Fibroblast of skin of scalp (primary cell): ENCODE measurements at regions not wholly inside any gene's neighbourhood (a gene's known extent, or its start where the extent isn't known, plus 50 kb on each side); places are given as distances from the start of the nearest gene placed in this dataset.
"Not testable (repeated sequence)": the region's sequence is repeated elsewhere in the genome, so short reads cannot be mapped to it uniquely, and the experiment has no call there.

Experiments used
- DNase-seq: peaks from one replicate; pipeline ENCODE4 v3.0.0-alpha.2; 2013

DNA sequence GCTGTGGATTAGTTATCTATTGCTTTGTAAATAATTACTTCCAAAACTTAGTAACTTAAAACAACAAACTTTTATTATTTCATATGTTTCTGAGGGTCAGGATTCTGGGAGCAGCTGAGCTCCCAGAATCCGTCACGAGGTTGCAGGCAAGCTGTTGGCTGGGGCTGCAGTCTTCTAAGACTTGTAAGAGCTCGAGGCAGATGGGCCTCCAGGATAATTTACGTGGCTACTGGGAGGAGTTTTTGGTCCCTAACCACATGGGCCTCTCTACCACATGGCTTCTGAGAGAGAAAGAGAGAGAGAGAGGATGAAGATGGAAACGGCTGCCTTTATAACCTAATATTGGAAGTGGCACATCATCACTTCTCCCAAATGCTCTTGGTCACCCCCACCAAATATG, 64.9 kb upstream of the SULF2 start:
- DNase-seq: no peak

DNA sequence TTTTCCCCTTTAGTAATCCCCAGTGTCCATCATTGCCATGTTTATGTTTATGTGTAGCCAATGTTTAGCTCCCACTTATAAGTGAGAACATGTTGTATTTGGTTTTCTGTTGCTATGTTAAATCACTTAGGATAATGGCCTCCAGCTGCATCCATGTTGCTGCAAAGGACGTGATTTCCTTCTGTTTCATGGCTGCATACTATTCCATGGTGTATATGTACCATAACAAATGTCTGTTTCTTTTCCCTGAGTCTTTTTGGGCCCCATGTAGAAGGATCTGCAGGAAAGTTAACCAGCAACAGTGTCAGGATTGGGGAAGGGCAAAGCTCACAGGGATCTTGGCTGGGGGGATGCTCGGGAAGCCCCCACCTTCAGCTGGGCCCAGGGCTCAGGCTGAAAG, 64.3 kb upstream of the SULF2 start:
- DNase-seq: no peak

DNA sequence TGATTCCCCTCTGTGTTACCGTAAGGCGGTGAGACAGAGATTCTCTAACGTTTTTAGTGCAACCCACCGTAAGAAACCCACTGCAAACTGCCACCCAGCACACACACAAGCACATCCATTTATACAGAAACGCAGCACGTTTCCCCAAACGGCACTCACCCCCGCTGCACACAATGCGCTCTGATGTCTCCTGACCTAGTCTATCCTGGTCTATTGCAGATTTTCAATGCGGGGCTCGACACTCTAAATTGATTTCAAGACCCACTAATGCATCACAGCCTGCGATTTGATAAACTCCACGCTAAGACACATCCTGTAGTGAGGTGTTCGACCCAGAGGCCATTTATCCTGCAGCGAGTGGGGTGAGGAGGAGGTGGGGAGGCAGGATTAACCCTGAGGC, 63.7 kb upstream of the SULF2 start:
- DNase-seq: no peak

DNA sequence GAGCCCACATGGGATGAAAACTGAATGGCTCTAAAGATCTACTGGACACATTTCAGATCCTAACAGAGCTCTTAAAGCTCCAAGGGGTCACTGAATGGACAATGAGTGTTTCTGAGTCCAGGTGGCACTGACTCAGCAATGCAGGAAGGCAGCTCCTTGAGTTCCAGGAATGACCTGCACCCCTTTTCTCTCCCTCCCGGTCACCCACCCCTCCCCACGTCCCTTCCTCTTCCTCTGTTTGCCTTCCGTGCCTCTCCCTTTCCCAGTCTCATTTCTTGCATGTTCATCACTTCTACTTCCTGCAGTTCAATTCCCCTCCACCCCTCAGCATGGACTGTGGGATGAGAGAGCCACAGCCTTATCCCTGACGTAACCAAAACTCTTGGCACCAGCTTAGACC, 63.3 kb upstream of the SULF2 start:
- DNase-seq: not testable (repeated sequence)

DNA sequence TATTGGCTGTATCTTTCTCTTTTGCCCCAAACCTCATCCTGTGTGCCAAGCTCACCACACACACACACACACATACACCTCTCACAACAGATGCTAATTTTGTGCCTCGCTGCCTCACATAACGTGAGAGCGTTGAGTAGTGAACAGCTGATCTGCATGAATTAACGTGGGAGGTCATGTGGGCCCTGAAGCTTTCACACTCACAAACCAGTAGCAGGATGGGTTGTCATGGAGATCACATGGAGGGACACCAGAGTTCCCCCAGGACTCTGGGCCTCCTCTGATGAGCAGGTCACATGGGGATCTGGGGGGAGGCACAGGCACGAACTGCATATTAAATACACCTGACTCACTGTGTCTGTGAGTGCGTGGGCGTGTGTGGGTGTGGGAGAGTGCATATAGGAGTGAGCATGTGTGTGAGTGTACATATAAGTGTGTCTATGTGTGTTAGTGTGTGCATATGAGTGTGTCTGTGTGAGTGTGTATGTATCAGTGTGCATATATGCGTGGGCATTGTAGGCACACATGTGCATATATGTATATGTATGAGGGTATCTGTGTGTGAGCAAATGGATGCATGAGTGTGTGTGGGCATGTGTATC, 62.7 kb upstream of the SULF2 start:
- no peak for DNase-seq

DNA sequence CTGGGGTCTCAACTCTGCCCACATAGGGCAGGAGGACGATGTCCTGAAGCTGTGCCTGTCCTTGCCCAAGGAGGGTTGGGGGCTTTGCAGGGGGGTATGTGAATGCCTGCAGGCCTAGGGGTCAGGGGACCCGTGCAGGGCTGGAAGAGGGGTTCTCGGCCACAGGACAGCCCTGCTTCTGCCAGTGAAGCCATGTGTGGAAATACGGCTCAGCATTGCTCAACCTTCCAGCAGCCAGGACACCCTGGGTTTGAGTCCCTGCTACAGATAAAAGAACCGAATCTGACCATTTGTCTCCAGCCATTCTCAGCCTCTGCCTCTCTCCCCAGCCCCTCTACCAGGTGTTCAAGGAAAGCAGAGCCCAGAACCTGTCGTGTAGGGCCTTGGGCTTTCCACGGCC, 61.9 kb upstream of the SULF2 start:
- not testable (repeated sequence) for DNase-seq

DNA sequence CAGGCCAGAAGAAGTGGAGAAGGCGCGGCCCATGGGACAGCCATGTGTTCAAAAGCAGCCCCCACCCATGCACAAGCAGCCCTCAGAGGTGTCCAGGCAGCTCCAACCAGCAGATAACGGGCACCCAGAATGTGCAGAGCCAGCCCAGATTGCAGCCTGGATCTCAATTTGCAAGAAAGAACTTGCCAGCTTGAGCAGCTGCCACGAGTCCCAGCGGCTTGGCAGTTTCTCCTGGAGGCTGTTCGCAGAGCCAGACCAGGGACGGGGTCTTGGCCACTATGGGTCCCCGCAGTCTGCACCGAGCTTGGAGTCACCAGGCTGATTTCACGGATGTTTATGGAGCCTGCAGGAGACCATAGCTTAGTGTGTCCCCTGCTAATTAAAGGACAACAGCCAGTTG, 61.4 kb upstream of the SULF2 start:
- DNase-seq: not testable (repeated sequence)

DNA sequence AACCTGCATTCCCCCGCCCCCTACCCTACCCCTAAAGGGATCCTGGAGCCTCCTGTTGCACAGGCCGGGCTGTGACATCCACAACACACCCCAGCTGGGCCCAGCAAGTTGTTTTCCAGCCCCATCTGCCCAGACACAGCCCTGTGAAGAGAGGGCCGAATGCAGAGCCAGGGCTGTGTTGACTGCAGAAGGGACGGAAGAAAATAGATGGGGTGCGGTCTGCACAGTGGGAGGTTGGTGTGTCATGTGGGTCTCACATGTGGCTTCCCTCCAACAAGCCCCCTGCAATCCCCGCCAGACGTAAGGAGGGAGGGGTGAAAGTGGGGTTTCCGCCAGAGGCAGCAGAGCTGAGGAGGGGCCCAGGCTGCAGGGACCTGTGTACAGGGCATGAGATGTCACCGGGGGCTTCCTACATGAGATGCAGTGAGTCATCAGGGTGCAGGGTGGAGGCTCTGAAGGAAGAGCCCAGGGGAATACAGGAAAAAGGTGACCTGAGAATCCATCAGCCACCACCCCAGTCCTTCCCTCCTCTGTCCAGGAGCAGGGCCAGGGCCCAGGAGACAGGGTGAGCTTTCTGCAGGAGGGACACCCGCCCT, 60.2 kb upstream of the SULF2 start:
- not testable (repeated sequence) for DNase-seq

DNA sequence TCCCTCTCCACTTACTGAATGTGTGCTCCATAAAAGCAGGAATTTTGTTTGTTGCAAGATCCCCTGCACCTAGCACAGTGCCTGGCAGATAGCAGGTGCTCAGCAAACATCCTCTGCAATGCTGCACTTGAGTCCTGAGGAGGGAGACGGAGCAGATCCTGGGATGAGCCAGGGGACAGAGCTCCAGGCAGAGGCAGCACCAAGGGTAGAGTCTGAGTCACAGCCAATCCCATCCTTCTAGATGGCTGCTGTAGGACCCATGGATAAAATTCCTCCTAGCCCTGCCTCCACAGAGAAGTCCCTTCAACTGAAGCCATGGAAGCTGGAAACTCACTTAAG, 59.3 kb upstream of the SULF2 start:
- not testable (repeated sequence) for DNase-seq

DNA sequence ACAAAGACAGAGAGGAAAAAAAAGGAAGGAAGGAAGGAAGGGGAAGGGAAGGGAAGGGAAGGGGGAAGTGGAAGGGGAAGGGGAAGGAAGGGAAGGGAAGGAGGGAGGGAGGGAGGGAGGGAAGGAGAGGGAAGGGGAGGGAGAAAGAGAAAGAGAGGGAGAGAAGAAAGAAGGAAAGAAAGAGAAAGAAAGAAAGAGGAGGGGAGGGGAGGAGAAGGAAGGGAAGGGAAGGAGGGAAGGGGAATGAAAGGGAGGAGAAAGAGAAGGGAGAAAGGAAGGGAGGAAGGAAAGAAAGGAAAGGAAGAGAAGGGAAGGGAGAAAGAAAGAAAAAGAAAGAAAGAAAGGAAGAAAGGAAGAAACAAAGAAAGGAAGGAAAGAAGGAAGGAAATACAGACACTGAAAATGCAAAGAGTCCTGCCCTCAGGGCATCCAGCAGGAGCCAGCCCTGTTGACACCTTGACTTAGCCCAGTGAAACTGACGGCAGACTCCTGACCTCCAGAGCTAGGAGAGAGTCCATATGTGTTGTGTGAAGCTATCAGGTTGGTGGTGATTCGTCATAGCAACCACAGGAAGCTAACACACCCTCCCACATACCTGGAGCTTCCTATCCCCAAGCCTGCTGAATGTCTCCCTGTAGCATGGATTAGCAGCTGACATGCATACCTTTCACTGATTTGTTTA, 58.7 kb upstream of the SULF2 start:
- no peak for DNase-seq

DNA sequence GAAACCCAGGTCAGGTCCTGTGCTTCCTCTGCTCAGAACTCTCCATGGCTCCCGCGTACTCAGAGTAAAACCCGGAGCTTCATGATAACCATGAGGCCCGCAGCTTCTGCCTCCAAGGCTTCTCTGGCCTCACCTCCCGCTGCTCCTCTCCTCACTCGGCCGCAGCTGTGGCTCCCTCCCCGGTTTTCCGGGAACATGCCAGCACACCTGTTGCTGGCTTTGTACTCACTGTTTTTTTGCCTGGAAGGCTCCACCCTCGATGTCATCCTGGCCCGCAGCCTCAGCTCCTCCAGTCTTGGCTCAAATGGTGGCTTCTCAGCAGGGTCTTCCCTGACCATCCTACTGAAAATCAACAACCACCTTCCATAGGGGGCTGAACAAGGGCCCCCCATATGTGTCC, 57.7 kb upstream of the SULF2 start:
- not testable (repeated sequence) for DNase-seq

DNA sequence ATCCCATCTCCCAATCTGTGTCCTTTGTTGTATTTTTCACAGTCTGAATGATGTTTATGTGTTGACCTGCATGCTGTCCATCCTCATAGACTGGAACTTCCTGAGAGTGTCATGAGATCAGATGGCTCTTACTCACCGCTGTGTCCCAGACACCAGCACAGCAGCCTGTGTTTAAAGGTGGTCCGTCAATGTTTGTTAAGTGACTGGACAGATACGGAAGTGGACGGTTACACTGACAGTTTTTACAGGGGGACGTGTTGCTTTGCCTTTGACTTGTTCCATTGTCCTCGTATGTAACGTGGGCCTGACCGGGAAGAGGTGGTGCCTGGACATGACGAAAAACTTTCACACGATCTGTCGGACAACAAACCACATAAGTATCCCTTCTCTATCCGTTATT, 56.7 kb upstream of the SULF2 start:
- DNase-seq: not testable (repeated sequence)

DNA sequence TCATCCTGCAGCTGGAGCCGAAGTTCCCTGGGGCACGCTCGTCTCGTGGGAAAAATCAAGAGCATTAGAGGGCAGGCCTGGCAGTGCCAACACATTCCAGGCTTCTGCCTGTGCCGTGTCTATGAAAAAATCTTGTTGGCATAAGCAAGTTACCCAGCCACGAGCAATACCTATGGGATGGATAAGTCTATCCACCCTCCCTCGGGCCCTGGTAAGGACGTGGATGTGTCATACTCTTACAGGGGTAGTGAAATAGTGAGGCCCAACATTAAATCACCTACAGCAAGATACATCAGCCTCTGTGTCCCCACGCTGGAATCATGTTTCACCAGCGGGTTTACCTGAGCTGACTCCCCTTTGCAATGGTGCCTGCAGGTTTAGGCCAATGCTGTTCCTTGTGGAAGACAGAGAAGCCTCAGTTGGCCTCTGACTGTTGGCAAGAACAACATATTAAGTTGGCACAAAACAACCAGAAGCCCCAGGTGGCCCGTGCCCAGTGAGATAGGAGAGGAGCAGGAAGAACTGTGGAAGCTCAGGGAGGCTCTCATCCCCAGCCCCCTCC, 51.1 kb upstream of the SULF2 start:
- not testable (repeated sequence) for DNase-seq
